Endothelial cell of umbilical vein (primary cell): ENCODE measurements at regions not wholly inside any gene's neighbourhood (a gene's known extent, or its start where the extent isn't known, plus 50 kb on each side); places are given as distances from the start of the nearest gene placed in this dataset.
"Not testable (repeated sequence)": the region's sequence is repeated elsewhere in the genome, so short reads cannot be mapped to it uniquely, and the experiment has no call there.

Source experiments
- BruUV-seq: library from RNA; stranded (reverse); fragments of 400-500 nt; replicated peaks from 2 replicates; lab custom pipeline; 2021; lab: Mats Ljungman, UMichigan
- CTCF ChIA-PET: fragments of 300-600, 350-600 bp; sonication (Branson Sonifier 250); formaldehyde crosslinking; loops from one replicate; lab custom pipeline; 2021; ENCODE audit warnings: antibody characterized with exemption, inconsistent platforms; lab: Charles Lee
- POLR2A ChIA-PET: fragments of 300-600, 350-600 bp; sonication (Branson Sonifier 250); formaldehyde crosslinking; loops from one replicate; lab custom pipeline; 2021; ENCODE audit warnings: antibody characterized with exemption, inconsistent platforms; lab: Charles Lee
- DNase-seq: peaks from one replicate; pipeline ENCODE4 v3.0.0-alpha.2; 2011; ENCODE audit warnings: low read depth, low spot score
- FAIRE-seq: peaks from 2 replicates; lab custom pipeline; 2011; peaks lifted over from hg19 to GRCh38; lab: Jason Lieb, UNC
- H2AFZ ChIP-seq: 2 replicates; pipeline ENCODE4 v1.6.0; 2012; ENCODE audit warnings: low read depth, low read length, control low read depth, inconsistent platforms
- H3K27ac ChIP-seq: 2 replicates; pipeline ENCODE4 v1.5.1; 2011; ENCODE audit warnings: low read depth, mild to moderate bottlenecking, control low read depth, low read length, moderate library complexity; ENCODE audit not compliant: insufficient read depth
- H3K27me3 ChIP-seq, 2 experiments: 2 replicates each; pipeline versions ENCODE4 v1.6.0 to v1.6.1; 2011; ENCODE audit warnings: low read length in 2 of 2, mixed read lengths in 1 of 2; ENCODE audit not compliant: control insufficient read depth in 2 of 2, insufficient read depth in 2 of 2
- H3K36me3 ChIP-seq, 2 experiments: 2 replicates in 1 of 2; 3 replicates in 1 of 2; pipeline ENCODE4 v1.5.1; 2011; ENCODE audit warnings: low read length in 2 of 2, mild to moderate bottlenecking in 1 of 2, moderate library complexity in 1 of 2; ENCODE audit not compliant: control insufficient read depth in 2 of 2, insufficient read depth in 2 of 2; ENCODE audit errors: extremely low read depth in 1 of 2
- H3K4me1 ChIP-seq: 3 replicates; pipeline ENCODE4 v1.5.1; 2011; ENCODE audit warnings: mild to moderate bottlenecking, low read length; ENCODE audit not compliant: control insufficient read depth, insufficient read depth; ENCODE audit errors: extremely low read depth
- H3K4me2 ChIP-seq: 2 replicates; pipeline ENCODE4 v1.6.1; 2011; ENCODE audit warnings: low read length, control low read depth, mixed read lengths; ENCODE audit not compliant: insufficient read depth
- H3K4me3 ChIP-seq, 3 experiments: fragments of 200-600 bp in 1 of 3; sonication (generic), shearing (Covaris generic) in 1 of 3; replicated peaks in 1 of 3; 2 replicates each; pipeline ENCODE4 v1.5.1; 2011 to 2016; ENCODE audit warnings: control low read depth in 3 of 3, low read length in 3 of 3, mild to moderate bottlenecking in 2 of 3, inconsistent platforms in 1 of 3, low read depth in 1 of 3, moderate library complexity in 1 of 3; ENCODE audit not compliant: insufficient read depth in 1 of 3
- H3K79me2 ChIP-seq: 2 replicates; pipeline ENCODE4 v1.6.0; 2012; ENCODE audit warnings: low read length, inconsistent platforms; ENCODE audit not compliant: control insufficient read depth, insufficient read depth
- H3K9ac ChIP-seq: replicated peaks from 2 replicates; pipeline ENCODE3; 2011; ENCODE audit warnings: low read length, control low read depth; ENCODE audit not compliant: insufficient read depth; ENCODE audit errors: extremely low read depth
- H3K9me1 ChIP-seq: replicated peaks from 3 replicates; pipeline ENCODE4 v1.6.0; 2011; ENCODE audit warnings: mild to moderate bottlenecking, low read length; ENCODE audit not compliant: control insufficient read depth, insufficient read depth; ENCODE audit errors: extremely low read depth
- H3K9me3 ChIP-seq: replicated peaks from 2 replicates; pipeline ENCODE4 v1.5.1; 2012; ENCODE audit warnings: low read length, inconsistent platforms; ENCODE audit not compliant: control insufficient read depth, insufficient read depth
- H4K20me1 ChIP-seq: replicated peaks from 2 replicates; pipeline ENCODE3; 2011; ENCODE audit warnings: mild to moderate bottlenecking, low read length; ENCODE audit not compliant: control insufficient read depth, insufficient read depth; ENCODE audit errors: extremely low read depth
- CTCF ChIP-seq, 2 donors: IDR thresholded peaks; 1 replicate in 1 of 2; 2 replicates in 1 of 2; pipeline ENCODE4 v1.5.1; 2011; ENCODE audit warnings: low read length in 2 of 2, mild to moderate bottlenecking in 2 of 2, moderate library complexity in 2 of 2, control low read depth in 1 of 2, inconsistent platforms in 1 of 2, low read depth in 1 of 2; ENCODE audit not compliant: insufficient read depth in 1 of 2; ENCODE audit errors: extremely low read depth in 1 of 2
- EZH2 ChIP-seq: IDR thresholded peaks from 2 replicates; pipeline ENCODE4 v1.6.1; 2012; ENCODE audit warnings: borderline replicate concordance, low read depth, mild to moderate bottlenecking, moderate library complexity, low read length, inconsistent platforms; ENCODE audit not compliant: severe bottlenecking
- FOS ChIP-seq: IDR thresholded peaks from 2 replicates; pipeline ENCODE4 v1.6.1; 2011; ENCODE audit warnings: mild to moderate bottlenecking, low read length, moderate library complexity, borderline replicate concordance; ENCODE audit not compliant: insufficient read depth
- GATA2 ChIP-seq: IDR thresholded peaks from 2 replicates; pipeline ENCODE4 v1.7.0; 2011; ENCODE audit warnings: low read depth, mild to moderate bottlenecking, moderate library complexity, mixed read lengths, low read length; ENCODE audit not compliant: insufficient read length, insufficient read depth
- JUN ChIP-seq: IDR thresholded peaks from 2 replicates; pipeline ENCODE4 v1.6.1; 2011; ENCODE audit warnings: borderline replicate concordance, low read depth; ENCODE audit not compliant: insufficient read length, insufficient read depth
- MAX ChIP-seq: IDR thresholded peaks from 2 replicates; pipeline ENCODE4 v1.6.1; 2011; ENCODE audit not compliant: insufficient read depth, insufficient read length
- MYC ChIP-seq: IDR thresholded peaks from one replicate; pipeline ENCODE4 v1.6.1; 2011; ENCODE audit warnings: mild to moderate bottlenecking, low read depth, low read length
- POLR2A ChIP-seq: IDR thresholded peaks from 2 replicates; pipeline ENCODE4 v1.6.1; 2012; ENCODE audit warnings: low read depth, mild to moderate bottlenecking, control low read depth, low read length
- POLR2AphosphoS5 ChIP-seq: IDR thresholded peaks from 2 replicates; pipeline ENCODE4 v1.6.1; 2012; ENCODE audit warnings: low read depth, mild to moderate bottlenecking, control low read depth, low read length, moderate library complexity; ENCODE audit not compliant: insufficient read depth
- dilution Hi-C: fragments of 300-500 bp; cut with MboI; formaldehyde crosslinking; loops from one replicate; pipeline ENCODE4 v1.15.0; 2019; ENCODE audit warnings: low sequenced_read_pairs; ENCODE audit not compliant: extremely low pct_ligation_motif_present
- intact Hi-C: fragments of 100-400 bp; cut with micrococcal nuclease; formaldehyde crosslinking; loops from one replicate; pipeline ENCODE4 v1.10.0; 2022

- TF ChIP-seq EZH2 (no peak), JUN (no peak), MYC (no peak), MAX (no peak), CTCF (IDR thresholded peaks at IDR 0.05; ENCODE audit: extremely low read depth in 1 of 2, insufficient read depth in 1 of 2, low read depth in 1 of 2, low read length in 2 of 2) (no peak), GATA2 (no peak), POLR2AphosphoS5 (no peak), POLR2A (no peak), FOS (no peak)
- H3K9ac ChIP-seq: no peak overlapping the region
- H3K79me2 ChIP-seq: no peaks in the 10 kb centered on the region
- no peak overlapping the region for H2AFZ ChIP-seq
- H3K9me1 ChIP-seq: no peaks in the 10 kb centered on the region
- H3K27ac ChIP-seq: no peak overlapping the region
- no peak overlapping the region for H3K4me3 ChIP-seq
- no peaks in the 10 kb centered on the region for H3K27me3 ChIP-seq
- dilution Hi-C loops: no loop called here
- POLR2A ChIA-PET: no interaction called here
- no peaks in the 10 kb centered on the region for H3K36me3 ChIP-seq
- no peak overlapping the region for H3K4me2 ChIP-seq
- DNase-seq (no peak), FAIRE-seq (no peak)
- no TSS peak for BruUV-seq
- H3K9me3 ChIP-seq: peaks cover 2% of the 10 kb centered on the region
- H3K4me1 ChIP-seq: no peaks in the 10 kb centered on the region
- no peaks in the 10 kb centered on the region for H4K20me1 ChIP-seq
- CTCF ChIA-PET: no interaction called here
- intact Hi-C loops: no loop called here
These were observed 1100.6 kb downstream of the OTOL1 start for GRCh38 chr3:162597226-162597625.

- H3K27me3 ChIP-seq, H2AFZ ChIP-seq, H3K9me3 ChIP-seq, H3K4me3 ChIP-seq, H3K79me2 ChIP-seq, H3K9ac ChIP-seq, FAIRE-seq, H3K4me2 ChIP-seq, H4K20me1 ChIP-seq, H3K36me3 ChIP-seq, H3K4me1 ChIP-seq, H3K27ac ChIP-seq, intact Hi-C loops, CTCF ChIA-PET, dilution Hi-C loops, H3K9me1 ChIP-seq, DNase-seq, POLR2A ChIA-PET, BruUV-seq: not testable (repeated sequence)
These were observed 1101.9 kb downstream of the OTOL1 start for GRCh38 chr3:162598500-162598899.

GRCh38 chr3:162599742-162600141, 1103.1 kb downstream of the OTOL1 start:
- H3K27ac ChIP-seq, H2AFZ ChIP-seq, BruUV-seq, CTCF ChIA-PET, H3K4me1 ChIP-seq, H3K36me3 ChIP-seq, H3K9me1 ChIP-seq, DNase-seq, H3K9ac ChIP-seq, H3K9me3 ChIP-seq, H3K4me2 ChIP-seq, H4K20me1 ChIP-seq, POLR2A ChIA-PET, FAIRE-seq, H3K79me2 ChIP-seq, dilution Hi-C loops, H3K4me3 ChIP-seq, H3K27me3 ChIP-seq: not testable (repeated sequence)
- intact Hi-C loops: loop anchor here (5.0 kb wide), 1 partner anchor 557 kb away; no protein-coding TSS in a partner anchor
